Hypothalamus (tissue), 51 donors: ENCODE measurements at regions not wholly inside any gene's neighbourhood (a gene's known extent, or its start where the extent isn't known, plus 50 kb on each side); places are given as distances from the start of the nearest gene placed in this dataset.

Experiments
- DNase-seq, 51 donors: peaks; one replicate each; lab custom pipeline; 2025; lab: John Stamatoyannopoulos, UW

DNA sequence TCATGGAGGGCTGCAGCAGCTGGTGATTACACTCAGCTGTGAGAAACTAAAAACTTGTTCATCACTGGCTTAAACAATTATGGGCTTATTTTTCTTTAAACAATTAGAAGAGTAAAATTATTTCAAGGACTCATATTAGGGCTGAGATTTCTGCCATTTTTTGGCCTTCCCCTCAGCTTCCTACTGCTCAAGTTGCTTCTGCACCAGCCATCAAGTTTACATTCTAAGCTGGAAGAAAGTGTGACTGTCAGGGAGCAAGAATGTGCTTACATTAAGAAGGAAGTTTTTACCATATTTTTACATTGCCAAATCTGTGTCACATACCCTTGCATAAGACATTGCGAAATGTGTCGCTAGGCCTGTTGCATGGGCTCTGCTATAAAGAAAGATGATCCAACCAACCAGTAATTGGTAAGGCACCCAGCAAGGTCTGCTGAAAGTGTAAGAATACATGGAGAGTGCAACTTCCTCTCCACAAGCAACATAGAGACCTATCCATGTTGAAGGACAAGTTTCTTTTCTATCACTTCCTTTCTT, 260.3 kb upstream of the CDH10 start:
- DNase-seq = no peak

DNA sequence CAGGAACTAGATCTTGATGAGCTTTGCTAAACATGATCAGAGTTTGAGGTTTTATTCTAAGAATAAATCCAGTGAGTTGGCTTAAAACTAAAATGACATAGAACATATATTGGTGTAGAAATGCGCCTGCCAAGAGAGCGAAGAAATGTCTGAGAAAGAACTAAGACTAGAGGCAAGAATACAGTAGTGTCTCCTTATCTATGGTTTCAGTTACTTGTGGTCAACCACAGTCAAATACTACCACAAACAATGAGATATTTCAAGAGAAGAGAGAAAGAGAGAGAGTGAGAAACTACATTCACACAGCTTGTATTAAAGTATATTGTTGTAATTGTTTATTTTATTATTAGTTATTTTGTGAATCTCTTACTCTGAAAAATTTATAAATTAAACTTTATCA, 254.4 kb upstream of the CDH10 start:
- DNase-seq = no peak

DNA sequence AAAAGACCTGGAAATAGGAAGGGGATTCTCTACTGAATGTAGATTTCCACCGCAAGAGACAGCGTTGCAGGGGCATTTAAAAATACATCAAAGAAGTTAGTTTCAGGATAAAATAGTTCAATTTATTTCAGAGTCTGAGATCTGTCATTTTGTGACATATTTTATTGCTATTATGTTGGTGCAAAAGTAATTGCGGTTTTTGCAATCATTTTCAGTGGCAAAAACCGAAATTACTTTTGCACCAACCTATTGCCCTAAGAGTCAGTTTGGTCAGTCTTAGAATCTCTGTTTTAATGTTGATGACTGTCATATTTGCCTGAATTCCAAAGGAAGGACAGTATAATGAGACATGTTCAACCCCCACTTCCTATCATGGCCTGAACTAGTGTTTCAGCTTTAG, 219.5 kb upstream of the CDH10 start:
- DNase-seq = no peak

- no peak for DNase-seq
Measured at GRCh38 chr5:24862117-24862516, 217.3 kb upstream of the CDH10 start.

- no peak for DNase-seq
Measured at GRCh38 chr5:24855485-24855884, 210.7 kb upstream of the CDH10 start.

DNA sequence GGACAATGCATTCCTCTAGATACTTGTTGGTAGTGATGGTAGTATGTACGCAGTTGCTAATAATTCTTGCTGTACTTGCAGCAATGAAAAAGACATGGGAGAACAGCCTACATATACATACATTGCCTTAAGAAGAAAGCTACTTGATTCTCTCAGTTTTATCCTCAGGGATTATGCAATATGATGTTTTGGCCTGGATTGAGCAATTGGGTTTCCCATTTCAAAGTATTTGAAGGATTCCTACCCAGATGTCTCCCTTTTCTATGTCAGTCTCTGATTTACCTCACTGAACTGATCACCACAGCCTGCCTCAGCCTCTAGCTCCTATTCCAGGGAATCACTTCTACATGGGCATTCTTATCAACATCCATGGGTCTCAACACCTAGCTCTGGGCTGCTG, 210.1 kb upstream of the CDH10 start:
- DNase-seq = no peak

- DNase-seq = no peak
Measured at GRCh38 chr5:24854350-24854749, 209.6 kb upstream of the CDH10 start.

DNA sequence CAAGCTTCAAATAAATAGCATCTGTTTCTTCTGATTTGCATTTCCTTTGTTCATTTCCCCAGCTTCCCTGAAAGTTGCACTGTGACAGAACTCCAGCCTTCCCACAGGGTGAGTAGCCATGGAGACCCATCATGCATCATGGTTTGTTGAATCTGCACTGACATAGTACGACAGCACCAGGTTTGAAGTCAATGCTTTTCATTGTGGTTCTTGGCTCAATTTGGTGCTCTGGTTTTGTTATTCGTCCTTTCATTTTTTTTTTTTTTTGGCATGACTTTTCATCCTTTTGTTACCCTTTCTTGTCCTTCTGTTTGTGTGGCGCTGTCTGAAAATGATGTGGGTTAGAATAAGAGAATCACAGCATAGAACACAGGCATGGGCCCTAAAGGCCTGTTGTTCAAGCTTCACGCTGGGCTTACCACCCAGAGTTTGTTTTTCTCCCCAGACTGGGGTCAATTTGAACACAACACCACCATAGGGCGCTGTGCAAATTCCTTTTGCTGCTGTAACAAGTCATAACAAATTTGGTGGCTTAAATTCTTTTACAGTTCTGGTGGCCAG, 206.2 kb upstream of the CDH10 start:
- no peak for DNase-seq

DNA sequence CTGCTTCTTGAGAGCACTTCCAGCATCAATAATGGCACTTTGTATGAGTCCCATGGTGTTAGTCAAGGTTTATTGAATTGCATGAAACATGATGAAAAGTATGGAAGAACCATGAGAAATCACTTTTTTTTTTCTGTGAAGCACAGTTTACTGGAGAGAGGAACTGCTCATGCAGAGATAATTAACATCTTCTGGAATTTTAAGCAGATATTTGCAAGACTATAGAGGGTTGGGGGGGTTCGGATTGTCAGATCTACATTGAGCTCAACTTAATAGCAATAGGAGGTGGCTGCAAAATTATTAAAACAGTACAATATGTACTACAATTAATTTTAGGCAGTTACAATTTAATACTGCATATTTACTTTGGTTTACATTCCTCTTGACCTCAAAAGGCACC, 204.4 kb upstream of the CDH10 start:
- no peak for DNase-seq

DNA sequence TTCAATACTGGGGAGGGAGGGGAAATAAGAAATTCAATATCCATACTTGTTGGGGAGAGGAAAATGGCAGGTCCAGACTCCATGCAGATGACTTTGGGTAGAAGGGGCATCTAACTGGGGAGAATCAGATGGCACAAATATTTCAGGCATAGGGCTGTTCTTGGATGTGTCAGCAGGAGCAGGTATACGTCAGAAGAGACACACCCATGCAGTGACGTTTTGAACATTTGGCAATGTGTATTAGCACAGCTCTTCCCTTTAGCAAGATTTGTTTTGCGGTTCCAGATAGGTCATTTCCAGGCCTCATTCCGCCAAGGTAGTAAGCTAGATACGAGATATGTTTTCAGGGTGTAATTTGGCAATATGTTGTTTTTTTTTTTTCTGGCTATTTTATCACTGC, 187.2 kb upstream of the CDH10 start:
- no peak for DNase-seq

- DNase-seq = no peak
Measured at GRCh38 chr5:24823625-24824024, 178.8 kb upstream of the CDH10 start.

DNA sequence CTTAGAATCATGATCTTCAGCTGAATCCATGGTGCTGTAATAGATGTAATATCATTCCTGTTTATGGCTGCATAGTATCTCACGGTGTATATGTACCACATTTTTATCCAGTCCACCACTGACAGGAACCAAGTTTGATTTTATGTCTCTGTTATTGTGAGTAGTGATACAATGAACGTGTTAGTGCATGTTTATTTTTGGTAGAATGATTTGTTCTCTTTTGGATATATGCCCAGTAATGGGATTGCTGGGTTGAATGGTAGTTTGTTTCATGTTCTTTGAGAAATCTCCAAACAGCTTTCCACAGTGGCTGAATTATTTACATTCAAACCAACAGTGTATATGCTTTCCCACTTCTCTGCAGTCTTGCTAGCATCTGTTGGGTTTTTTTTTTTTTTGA, 175.1 kb upstream of the CDH10 start:
- DNase-seq = no peak

- DNase-seq = no peak
Measured at GRCh38 chr5:24817966-24818365, 173.2 kb upstream of the CDH10 start.

GRCh38 chr5:24816206-24816605, 171.4 kb upstream of the CDH10 start:
- no peak for DNase-seq

- no peak for DNase-seq
Measured at GRCh38 chr5:24805230-24805629, 160.5 kb upstream of the CDH10 start.

DNA sequence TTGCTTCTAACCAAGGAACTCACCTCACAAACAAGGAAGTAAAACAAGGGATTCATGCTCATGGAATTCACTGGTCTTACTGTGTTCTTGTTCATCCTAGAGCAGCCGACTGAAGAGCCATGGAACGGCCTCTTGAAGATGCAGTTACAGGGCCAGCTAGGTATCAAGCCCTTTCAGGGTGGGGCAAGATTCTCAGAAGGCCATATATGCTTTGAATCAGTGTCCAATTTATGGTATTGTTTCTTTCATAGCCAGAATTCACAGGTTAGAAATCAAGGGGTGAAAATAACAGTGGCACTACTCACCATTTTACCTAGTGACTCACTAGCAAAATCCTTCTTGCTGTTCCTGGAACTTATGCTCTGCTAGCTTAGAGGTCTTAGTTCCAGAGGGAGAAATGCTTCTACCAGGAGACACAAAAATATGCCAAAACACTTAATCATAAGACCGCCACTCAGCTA, 159.5 kb upstream of the CDH10 start:
- no peak for DNase-seq

GRCh38 chr5:24791326-24791725, 146.5 kb upstream of the CDH10 start:
- DNase-seq = no peak

DNA sequence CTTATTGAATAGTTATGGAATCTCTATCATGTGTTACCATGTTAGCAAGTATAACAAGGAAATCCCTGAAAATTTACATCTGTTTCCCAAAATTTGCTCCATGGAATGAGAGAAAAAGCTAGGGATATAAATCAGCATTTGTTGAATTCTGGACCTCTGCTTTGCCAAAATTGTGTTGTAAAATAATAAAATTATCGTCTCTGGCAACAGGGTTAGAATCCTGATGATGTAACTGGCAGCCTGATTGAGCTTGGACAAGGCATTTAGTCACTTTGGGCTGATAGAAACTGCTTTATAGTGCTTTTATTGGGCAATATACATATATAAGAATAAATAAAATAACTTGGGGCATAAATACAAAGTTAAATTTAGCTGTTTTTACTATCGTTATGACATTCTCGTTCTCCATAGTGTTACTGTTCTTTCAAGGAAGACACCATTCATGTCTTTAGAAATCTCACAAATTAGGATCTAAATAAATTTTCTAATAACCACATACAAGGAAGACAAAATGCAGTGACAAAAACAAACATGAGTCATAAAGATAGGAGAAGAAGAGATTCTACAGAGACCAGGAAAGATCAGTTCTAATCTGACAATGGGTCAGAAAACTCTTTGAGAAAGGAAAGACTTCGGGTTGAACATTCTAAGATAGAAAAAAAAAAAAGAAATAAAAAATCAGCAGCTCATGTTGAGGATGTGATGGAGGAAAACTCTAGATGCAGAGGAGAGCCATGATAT, 145.0 kb upstream of the CDH10 start:
- no peak for DNase-seq

- peak in 1 of 51 donors; percentile 11 for DNase-seq
Measured at GRCh38 chr5:24788829-24789514, 144.2 kb upstream of the CDH10 start.

- DNase-seq = no peak
Measured at GRCh38 chr5:24786108-24786507, 141.3 kb upstream of the CDH10 start.

- no peak for DNase-seq
Measured at GRCh38 chr5:24783596-24783995, 138.8 kb upstream of the CDH10 start.

DNA sequence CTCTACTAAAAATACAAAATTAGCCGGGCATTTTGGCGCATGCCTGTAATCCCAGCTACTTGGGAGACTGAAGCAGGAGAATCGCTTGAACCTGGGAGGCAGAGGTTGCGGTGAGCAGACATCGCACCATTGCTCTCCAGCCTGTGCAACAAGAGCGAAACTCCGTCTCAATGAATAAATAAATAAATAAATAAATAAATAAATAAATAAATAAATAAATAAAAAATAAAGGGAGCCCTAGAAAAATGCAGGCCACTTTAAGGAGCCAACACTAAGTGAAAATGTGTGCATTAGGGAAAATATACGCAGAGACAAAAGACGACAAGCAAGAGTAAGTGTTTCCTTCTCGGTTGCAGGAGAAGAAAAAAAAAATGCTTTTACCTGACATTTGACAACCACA, 132.6 kb upstream of the CDH10 start:
- no peak for DNase-seq
